HK-2 (cell line): ENCODE measurements at regions not wholly inside any gene's neighbourhood (a gene's known extent, or its start where the extent isn't known, plus 50 kb on each side); places are given as distances from the start of the nearest gene placed in this dataset.
"Not testable (repeated sequence)": the region's sequence is repeated elsewhere in the genome, so short reads cannot be mapped to it uniquely, and the experiment has no call there.

Experiments
- DNase-seq: peaks from one replicate; pipeline ENCODE4 v3.0.0-alpha.2; 2018; ENCODE audit not compliant: unreplicated experiment

- DNase-seq, result no peak
These were observed 223.1 kb downstream of the RPLP1 start for GRCh38 chr15:69675731-69676130.

DNA sequence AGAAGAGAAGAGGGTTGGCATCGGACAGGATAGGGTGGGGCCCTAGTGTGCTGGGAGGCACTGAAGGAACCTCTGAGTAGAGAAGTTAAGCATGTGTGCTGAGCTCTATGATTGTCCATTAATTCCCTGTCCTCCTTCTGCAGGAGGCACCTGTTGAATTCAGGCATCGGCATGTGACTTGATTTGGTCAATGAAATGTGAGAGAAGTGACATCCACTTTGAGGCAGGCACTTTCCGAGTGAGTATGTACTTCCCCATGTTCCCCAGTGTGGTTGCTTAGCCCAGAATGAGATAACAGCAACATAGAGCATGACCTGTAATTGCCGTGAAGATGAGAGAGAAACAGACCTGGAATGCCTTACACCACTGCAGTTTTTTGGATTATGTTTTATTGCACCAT lies 224.8 kb downstream of the RPLP1 start:
- DNase-seq, result no peak

DNA sequence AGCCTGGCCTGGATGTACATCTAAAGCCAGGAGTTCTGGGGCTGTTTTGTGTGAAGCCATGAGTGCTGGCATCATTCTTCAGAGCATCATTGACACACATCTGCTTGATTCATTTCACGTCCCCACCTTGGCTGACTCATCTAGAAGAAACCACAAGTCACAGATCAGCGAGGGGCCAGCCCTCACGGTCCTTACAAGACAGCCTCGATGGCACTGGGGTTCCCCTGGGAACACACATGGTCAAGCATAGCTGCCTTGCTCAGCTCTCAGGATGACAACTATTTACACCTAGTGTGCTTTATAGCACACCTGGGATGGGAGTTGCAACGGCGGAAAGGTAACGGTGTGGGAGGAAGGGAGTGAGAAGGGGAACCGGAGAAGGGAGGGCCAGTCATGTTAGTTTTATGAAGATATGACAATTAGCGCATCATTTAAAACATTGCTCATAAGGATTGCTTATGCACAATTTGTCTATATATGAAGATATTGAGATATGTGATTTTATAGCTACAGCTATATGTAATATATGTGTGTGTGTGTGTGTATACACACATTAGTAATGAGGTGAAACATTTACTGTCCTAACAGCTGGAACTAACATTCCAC lies 227.1 kb downstream of the RPLP1 start:
- DNase-seq, result no peak

GRCh38 chr15:69684823-69685222 lies 232.2 kb downstream of the RPLP1 start:
- DNase-seq, result not testable (repeated sequence)

DNA sequence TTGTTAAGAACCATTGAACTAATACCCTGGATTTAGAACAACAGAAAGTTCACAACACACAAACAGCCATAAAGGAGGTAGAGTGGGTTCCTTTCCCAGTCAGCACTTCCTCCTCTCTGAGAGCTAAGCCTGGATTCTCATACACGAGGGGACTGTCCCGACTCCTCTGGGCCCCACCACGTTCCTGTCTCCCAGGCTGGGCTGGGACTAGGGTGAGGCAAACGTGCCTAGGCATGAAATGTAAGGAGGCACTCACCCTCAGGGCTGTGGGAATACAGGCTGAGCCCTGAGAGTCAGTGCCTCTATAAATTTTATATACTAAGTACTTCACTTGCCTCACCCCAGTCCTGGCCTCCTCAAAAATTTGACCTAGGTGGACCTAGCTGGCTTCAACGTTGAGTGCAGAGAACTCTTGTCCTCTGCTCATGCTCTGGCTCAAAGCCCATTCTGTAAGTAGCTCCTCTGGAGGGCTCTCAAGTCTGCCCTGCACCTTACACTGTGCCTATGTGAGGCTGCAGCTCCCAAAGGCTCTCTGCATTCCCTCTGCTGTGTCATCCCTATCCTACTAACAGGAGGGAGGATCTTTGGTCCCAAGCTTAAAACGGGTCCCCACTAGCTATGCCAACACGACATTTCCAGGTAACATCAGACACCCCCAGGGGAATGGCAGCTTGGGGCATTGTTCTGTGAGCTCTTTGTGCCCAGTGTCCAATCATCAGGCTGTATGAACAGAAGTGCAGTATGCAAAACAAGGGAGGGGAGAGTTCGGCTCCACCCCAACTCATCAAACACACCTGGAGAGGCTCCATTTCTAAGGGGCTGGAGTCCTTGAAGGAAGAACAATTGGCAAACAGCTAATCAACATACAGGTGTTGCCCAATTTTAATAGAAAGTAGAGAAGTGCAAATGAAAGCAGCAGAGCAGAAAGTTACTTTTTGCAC lies 233.2 kb downstream of the RPLP1 start:
- no peak for DNase-seq

DNA sequence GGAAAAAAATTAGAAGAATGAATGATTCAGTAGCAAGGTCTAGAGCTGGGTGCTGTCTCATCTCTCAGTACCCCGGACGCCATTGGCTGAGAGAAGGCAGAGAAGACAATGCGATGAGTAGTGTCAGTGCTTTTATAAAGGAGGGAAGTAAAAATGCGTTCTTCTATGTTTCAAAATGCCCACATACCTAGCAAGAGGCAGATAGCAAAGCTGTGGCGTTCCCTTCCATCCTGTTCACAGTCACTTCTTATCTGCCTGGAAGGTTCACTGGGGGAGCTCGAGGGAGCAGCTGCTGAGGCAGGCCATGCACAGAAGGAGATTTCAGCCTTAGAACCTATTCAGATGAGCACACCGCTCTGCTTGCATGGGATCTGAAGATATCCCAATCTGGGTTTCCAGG lies 234.0 kb downstream of the RPLP1 start:
- DNase-seq, result no peak

GRCh38 chr15:69689133-69689532 lies 236.5 kb downstream of the RPLP1 start:
- no peak for DNase-seq

DNA sequence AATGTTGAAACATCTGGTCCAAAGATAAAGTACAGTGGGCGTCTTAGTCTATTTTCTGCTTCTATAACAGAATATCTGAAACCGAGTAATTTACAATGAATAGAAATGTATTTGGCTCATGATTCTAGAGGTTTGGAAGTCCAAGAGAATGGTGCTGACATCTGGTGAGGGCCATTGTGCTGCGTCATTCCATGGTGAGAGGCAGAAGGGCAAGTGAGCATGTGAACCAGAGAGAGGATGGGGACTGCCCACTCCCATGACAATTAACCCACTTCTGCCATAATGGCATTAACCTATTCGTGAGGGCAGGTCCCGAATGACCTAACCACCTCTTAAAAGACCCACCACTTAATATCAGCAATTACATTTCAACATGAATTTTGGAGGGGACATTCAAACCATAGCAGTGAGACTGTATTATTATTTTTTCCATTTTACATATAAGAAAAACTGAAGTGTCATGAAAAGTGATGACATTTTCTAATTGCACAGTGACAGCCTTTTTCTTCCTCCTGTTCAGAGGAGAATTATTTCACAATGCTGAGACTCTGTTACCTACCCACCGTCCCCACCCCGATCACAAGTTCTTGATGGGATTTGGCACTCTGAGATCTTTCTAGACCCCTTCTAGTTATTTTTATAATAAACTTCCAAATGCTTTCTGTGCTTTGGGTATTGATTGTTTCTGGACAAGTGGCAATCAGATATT lies 238.8 kb downstream of the RPLP1 start:
- no peak for DNase-seq

GRCh38 chr15:69692342-69692741 lies 239.7 kb downstream of the RPLP1 start:
- DNase-seq, result no peak

DNA sequence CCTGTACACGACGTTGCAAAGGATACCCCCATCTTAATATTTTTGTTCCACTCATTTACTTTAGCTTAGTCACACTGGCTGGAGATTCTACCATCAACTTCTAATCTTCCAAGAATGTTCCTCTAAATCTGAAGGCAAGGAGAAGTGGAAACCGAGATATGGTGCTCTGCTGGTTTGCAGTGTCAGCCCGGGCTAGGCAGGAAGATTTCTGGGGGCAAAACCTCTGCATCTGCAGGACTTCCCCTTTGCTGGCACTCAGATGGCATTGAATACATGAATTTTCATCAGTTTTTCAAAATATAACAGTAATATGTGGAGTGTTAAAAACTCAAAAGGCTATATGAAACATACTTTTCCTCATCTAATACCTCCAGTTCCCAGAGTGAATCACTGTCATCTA lies 240.4 kb downstream of the RPLP1 start:
- DNase-seq, result no peak

GRCh38 chr15:69696946-69697345 lies 244.3 kb downstream of the RPLP1 start:
- no peak for DNase-seq

GRCh38 chr15:69697916-69698315 lies 245.3 kb downstream of the RPLP1 start:
- DNase-seq, result no peak

DNA sequence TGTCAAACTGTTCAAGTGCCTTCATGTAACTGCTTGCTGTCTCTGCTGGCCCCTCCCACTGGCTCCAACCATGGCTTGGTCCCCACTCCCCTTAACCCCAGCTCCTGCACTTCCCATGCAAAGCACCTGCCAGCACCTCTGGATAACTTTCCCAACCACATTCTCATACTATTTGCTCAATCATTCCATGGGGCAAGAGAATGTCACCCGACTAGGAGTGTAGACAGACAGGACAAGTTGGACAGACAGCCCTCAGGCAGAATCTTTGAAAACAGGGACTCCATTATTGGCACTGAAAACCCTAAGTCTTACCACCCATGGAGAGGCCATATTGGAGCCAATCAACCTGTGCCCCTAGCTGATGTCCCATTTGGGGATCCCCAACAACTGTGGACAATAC lies 246.5 kb downstream of the RPLP1 start:
- DNase-seq, result no peak

- no peak for DNase-seq
These were observed 247.8 kb downstream of the RPLP1 start for GRCh38 chr15:69700380-69700779.

DNA sequence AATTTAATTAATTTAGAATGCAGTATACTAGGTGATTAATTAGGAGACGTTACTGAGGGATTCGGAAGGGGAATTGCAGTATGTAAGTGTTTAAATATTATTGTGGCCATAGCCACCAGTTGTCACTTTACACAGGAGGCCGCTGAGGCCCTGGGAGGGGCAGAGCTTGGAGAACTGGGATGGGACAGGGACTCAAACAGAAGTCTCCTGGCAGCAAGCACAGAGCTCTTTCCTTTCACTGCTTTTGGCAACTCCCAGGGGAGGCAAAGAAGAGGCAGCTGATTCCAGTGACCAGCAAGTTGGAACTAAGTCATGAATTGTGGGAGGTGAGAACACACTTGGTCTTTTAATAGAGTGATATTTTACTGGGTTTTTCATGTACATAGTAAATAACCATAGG lies 248.6 kb downstream of the RPLP1 start:
- no peak for DNase-seq

DNA sequence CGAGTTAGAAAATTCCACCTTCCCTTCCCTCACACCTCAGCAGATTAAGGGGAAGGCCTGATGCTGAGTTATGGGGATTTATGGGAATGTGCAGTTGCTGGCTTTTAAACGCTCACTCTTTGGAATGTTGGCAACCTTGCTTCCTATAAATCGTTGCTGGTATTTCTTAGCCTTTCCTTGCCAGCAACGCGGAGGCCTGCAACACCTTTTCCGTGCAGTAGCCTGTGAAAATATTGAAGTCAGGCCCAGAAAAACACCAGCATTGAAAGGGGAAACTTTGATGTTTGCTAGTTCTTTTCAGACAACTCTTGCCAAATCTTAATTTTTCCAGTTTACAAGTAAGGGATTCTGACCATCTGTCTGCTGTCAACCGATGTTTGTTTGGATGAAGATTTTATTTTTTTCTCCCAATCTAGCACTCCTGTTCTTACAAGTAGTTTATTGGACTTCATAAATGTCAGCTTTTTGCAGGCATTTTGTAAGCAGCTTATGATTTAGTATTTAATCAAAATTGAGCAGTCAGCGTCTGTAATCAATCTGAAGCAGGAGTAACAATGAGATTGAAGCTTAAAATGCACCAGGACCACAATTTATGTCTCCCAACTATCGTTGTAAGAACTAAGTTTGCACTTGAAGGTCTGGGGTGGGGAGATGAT lies 251.0 kb downstream of the RPLP1 start:
- DNase-seq, result no peak

GRCh38 chr15:69704229-69704628 lies 251.6 kb downstream of the RPLP1 start:
- DNase-seq, result no peak

DNA sequence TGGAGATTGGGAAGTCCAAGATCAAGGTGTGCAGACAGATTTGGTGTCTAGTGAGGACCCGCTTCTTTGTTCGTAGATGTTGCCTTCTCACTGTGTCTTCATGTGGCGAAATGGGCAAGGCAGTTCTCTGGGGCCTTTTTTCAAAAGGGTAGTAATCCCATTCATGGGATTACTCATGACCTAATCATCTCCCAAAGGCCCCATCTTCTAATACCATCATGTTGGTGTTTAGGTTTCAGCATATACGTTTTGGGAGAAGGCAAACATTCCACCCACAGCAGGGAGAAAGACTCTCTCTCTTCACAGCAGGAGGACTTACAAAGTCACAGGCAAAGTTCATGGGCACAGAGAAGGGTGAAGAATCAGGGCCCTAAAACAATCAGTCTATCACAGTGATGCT lies 252.1 kb downstream of the RPLP1 start:
- DNase-seq, result no peak

GRCh38 chr15:69706353-69707097 lies 253.9 kb downstream of the RPLP1 start:
- no peak for DNase-seq

DNA sequence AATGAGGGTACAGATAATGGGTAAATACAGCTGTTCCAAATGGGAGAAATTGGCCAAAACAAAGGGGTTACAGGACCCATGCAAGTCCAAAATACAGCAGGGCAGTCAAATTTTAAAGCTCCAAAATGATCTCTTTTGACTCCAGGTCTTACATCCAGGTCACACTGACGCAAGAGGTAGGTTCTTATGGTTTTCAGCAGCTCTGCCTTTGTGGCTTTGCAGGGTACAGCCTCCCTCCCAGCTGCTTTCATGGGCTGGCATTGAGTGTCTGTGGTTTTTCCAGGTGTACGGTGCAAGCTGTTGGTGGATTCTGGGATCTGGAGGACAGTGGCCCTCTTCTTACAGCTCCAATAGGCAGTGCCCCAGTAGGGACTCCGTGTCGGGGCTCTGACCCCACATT lies 254.6 kb downstream of the RPLP1 start:
- not testable (repeated sequence) for DNase-seq

DNA sequence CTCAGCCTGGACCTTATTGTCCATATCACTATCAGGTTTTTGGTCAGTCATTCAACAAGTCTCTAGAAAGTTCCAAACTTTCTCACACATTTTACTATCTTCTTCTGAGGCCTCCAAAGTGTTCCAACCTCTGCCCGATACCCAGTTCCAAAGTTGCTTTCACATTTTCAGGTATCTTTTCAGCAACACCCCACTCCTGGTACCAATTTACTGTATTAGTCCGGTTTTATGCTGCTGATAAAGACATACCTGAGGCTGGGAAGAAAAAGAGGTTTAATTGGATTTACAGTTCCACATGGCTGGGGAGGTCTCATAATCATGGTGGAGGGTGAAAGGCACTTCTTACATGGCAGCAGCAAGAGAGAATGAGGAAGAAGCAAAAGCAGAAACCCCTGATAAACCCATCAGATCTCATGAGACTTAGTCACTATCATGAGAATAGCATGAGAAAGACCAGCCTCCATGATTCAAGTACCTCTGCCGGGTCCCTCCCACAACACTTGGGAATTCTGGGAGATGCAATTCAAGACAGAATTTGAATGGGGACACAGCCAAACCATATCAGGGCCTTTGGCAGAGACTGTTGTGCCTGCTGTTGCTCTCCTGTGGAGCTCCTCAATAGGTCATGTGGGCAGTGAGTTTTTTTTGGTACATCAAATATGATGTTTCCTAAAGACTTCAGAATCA lies 256.0 kb downstream of the RPLP1 start:
- not testable (repeated sequence) for DNase-seq
